HepG2 (cell line): ENCODE measurements at regions not wholly inside any gene's neighbourhood (a gene's known extent, or its start where the extent isn't known, plus 50 kb on each side); places are given as distances from the start of the nearest gene placed in this dataset.

Experiments
- BRF2 ChIP-seq: sonication (generic); formaldehyde crosslinking; IDR thresholded peaks from 2 replicates; pipeline ENCODE4 v1.8.1; 2022; ENCODE audit warnings: mild to moderate bottlenecking, missing genetic modification reagents
- CEBPG ChIP-seq: IDR thresholded peaks from 2 replicates; pipeline ENCODE4 v1.6.1; 2016
- CREB1 ChIP-seq, 2 experiments: fragments of 450-650 bp in 1 of 2; IDR thresholded peaks; 2 replicates each; pipeline ENCODE4 v1.6.1; 2016 to 2017; ENCODE audit warnings: control low read depth in 1 of 2, mild to moderate bottlenecking in 1 of 2, missing compliant biosample characterization in 1 of 2, missing genetic modification characterization in 1 of 2
- EHMT2 ChIP-seq: fragments of 200-600 bp; sonication (generic); IDR thresholded peaks from 2 replicates; pipeline ENCODE4 v1.7.0; 2017; ENCODE audit warnings: antibody characterized with exemption, low read depth, low read length, borderline replicate concordance
- FOXJ3 ChIP-seq: sonication (generic); formaldehyde crosslinking; IDR thresholded peaks from 2 replicates; pipeline ENCODE4 v1.4.0; 2020; ENCODE audit warnings: missing genetic modification reagents, mild to moderate bottlenecking, borderline replicate concordance
- FOXK1 ChIP-seq: sonication (generic); formaldehyde crosslinking; IDR thresholded peaks from 2 replicates; pipeline ENCODE4 v1.4.0; 2020; ENCODE audit warnings: low read depth, missing genetic modification reagents, borderline replicate concordance
- GATAD2A ChIP-seq: IDR thresholded peaks from 2 replicates; pipeline ENCODE4 v1.6.1; 2016
- IRF2 ChIP-seq: IDR thresholded peaks from 2 replicates; pipeline ENCODE4 v1.6.1; 2018; ENCODE audit warnings: missing genetic modification reagents, missing compliant biosample characterization
- KAT8 ChIP-seq: IDR thresholded peaks from 2 replicates; pipeline ENCODE4 v1.6.1; 2016; ENCODE audit warnings: missing genetic modification reagents, missing compliant biosample characterization
- NCOA2 ChIP-seq: sonication (generic); formaldehyde crosslinking; IDR thresholded peaks from 2 replicates; pipeline ENCODE4 v1.8.0; 2022; ENCODE audit warnings: inconsistent platforms
- NCOR1 ChIP-seq: fragments of 200-600 bp; sonication (generic); IDR thresholded peaks from 2 replicates; pipeline ENCODE4 v1.7.0; 2017; ENCODE audit warnings: antibody characterized with exemption, low read length, borderline replicate concordance
- PHF5A ChIP-seq: IDR thresholded peaks from one replicate; pipeline ENCODE4 v1.6.1; 2018; ENCODE audit warnings: low read depth, missing genetic modification reagents; ENCODE audit not compliant: unreplicated experiment
- REPIN1 ChIP-seq: sonication (generic); formaldehyde crosslinking; IDR thresholded peaks from 2 replicates; pipeline ENCODE4 v1.8.0; 2022; ENCODE audit warnings: missing genetic modification reagents, low read depth, mild to moderate bottlenecking, borderline replicate concordance
- RFX3 ChIP-seq: IDR thresholded peaks from 2 replicates; pipeline ENCODE4 v1.6.1; 2016; ENCODE audit warnings: missing biosample characterization, missing genetic modification reagents
- SOX13 ChIP-seq, 3 experiments: fragments of 450-650 bp in 1 of 3; sonication (generic) in 1 of 3; formaldehyde crosslinking in 1 of 3; IDR thresholded peaks in 2 of 3; conservative IDR thresholded peaks in 1 of 3; 2 replicates each; pipeline versions ENCODE4 v1.5.0 to v1.6.1; 2016 to 2020; ENCODE audit warnings: antibody characterized with exemption in 1 of 3, mild to moderate bottlenecking in 1 of 3, missing compliant biosample characterization in 1 of 3, missing genetic modification reagents in 1 of 3, moderate library complexity in 1 of 3
- SUZ12 ChIP-seq: fragments of 150-350 bp; IDR thresholded peaks from 2 replicates; pipeline ENCODE4 v1.6.1; 2014; ENCODE audit warnings: low read depth, low read length
- TCF7 ChIP-seq: sonication (generic); IDR thresholded peaks from 2 replicates; pipeline ENCODE4 v1.6.1; 2016; ENCODE audit warnings: antibody characterized with exemption, low read depth
- ZBTB10 ChIP-seq: sonication (generic); formaldehyde crosslinking; IDR thresholded peaks from 2 replicates; pipeline ENCODE4 v1.4.0; 2020; ENCODE audit warnings: missing genetic modification reagents, borderline replicate concordance
- ZNF264 ChIP-seq: sonication (generic); formaldehyde crosslinking; IDR thresholded peaks from 2 replicates; pipeline ENCODE4 v1.4.0; 2020; ENCODE audit warnings: missing genetic modification reagents
- ZNF337 ChIP-seq: sonication (generic); formaldehyde crosslinking; IDR thresholded peaks from 2 replicates; pipeline ENCODE4 v1.5.1; 2020; ENCODE audit warnings: missing genetic modification reagents, low read depth, mild to moderate bottlenecking, borderline replicate concordance
- ZNF605 ChIP-seq: sonication (generic); formaldehyde crosslinking; IDR thresholded peaks from 2 replicates; pipeline ENCODE4 v1.8.0; 2022; ENCODE audit warnings: mild to moderate bottlenecking, missing genetic modification reagents
- ZNF609 ChIP-seq: sonication (generic); formaldehyde crosslinking; IDR thresholded peaks from 2 replicates; pipeline ENCODE4 v1.4.0; 2020; ENCODE audit warnings: mild to moderate bottlenecking, missing genetic modification reagents, borderline replicate concordance
- ZNF652 ChIP-seq: IDR thresholded peaks from 2 replicates; pipeline ENCODE4 v1.6.1; 2016; ENCODE audit warnings: low read depth, borderline replicate concordance

GRCh38 chr3:103976931-103977339 is 1389.8 kb upstream of the ALCAM start (continued):
- TF ChIP-seq FOXK1 (CRISPR knock-in tag) = peak; percentile 70; the same call in 1 of the 2 replicates
- TF ChIP-seq FOXJ3 (CRISPR knock-in tag) = peak; percentile 95; the same call in 1 of the 2 replicates
- peak; percentile 83; the same call in 1 of the 2 replicates for TF ChIP-seq EHMT2
- TF ChIP-seq ZNF337 (CRISPR knock-in tag) = 0 out of 2 replicates have a peak, but pooled peaks have one; percentile 49
- TF ChIP-seq GATAD2A (CRISPR knock-in tag) = peak; percentile 97
- TF ChIP-seq RFX3 (CRISPR knock-in tag) = no peak
- TF ChIP-seq PHF5A (CRISPR knock-in tag) = no peak
- 0 out of 2 replicates have a peak, but pooled peaks have one; percentile 25 for TF ChIP-seq REPIN1 (CRISPR knock-in tag)
- peak; percentile 94 for TF ChIP-seq NCOA2 (CRISPR knock-in tag)
- TF ChIP-seq ZBTB10 = no peak
- TF ChIP-seq SOX13 (IDR thresholded peaks at IDR 0.05) = 0 out of 2 replicates have a peak, but pooled peaks have one; percentile 59
- TF ChIP-seq SOX13 (CRISPR knock-in tag; conservative IDR thresholded peaks at IDR 0.05 in 1 of 2, IDR thresholded peaks at IDR 0.05 in 1 of 2) = peak in 1 of 2 experiments; percentile 97; a peak in 2 of 4 replicates
- TF ChIP-seq ZNF652 (CRISPR knock-in tag) = peak; percentile 80; the same call in 1 of the 2 replicates
- peak; percentile 48 for TF ChIP-seq CEBPG (CRISPR knock-in tag)
- TF ChIP-seq KAT8 (CRISPR knock-in tag) = peak; percentile 87
- peak; percentile 41; the same call in 1 of the 2 replicates for TF ChIP-seq ZNF264 (CRISPR knock-in tag)
- TF ChIP-seq CREB1 (IDR thresholded peaks at IDR 0.05) = no peak
- TF ChIP-seq CREB1 (CRISPR knock-in tag; IDR thresholded peaks at IDR 0.05) = peak; percentile 67
- TF ChIP-seq IRF2 (CRISPR knock-in tag) = peak; percentile 52; the same call in 1 of the 2 replicates
- no peak for TF ChIP-seq BRF2
- no peak for TF ChIP-seq ZNF605 (CRISPR knock-in tag)
- no peak for TF ChIP-seq SUZ12
- TF ChIP-seq ZNF609 (CRISPR knock-in tag) = peak; percentile 78
- peak; percentile 86 for TF ChIP-seq TCF7
- TF ChIP-seq NCOR1 = peak; percentile 94
